ENCODE measurements at regions not wholly inside any gene's neighbourhood (a gene's known extent, or its start where the extent isn't known, plus 50 kb on each side); places are given as distances from the start of the nearest gene placed in this dataset.

DNA sequence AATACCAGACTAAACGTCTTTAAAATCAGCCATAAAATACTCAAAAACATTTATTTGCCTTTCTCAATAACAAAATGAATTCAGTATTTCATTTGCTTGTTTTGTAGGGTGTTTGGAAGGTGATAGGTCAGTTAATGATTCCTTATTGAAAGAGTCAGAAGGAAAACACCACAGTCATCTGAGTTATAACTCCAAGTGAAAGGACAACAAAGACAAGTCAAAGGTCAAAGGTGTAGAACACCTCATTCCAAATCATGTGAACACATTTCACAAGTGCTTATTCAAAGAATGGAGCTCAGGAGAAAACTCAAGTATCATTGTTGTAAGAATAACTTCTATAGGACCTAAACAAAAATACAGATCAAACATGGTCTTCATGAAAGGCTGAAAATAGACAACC is 318.6 kb upstream of the PHF14 start (continued):
- TF ChIP-seq, protein P1, sequence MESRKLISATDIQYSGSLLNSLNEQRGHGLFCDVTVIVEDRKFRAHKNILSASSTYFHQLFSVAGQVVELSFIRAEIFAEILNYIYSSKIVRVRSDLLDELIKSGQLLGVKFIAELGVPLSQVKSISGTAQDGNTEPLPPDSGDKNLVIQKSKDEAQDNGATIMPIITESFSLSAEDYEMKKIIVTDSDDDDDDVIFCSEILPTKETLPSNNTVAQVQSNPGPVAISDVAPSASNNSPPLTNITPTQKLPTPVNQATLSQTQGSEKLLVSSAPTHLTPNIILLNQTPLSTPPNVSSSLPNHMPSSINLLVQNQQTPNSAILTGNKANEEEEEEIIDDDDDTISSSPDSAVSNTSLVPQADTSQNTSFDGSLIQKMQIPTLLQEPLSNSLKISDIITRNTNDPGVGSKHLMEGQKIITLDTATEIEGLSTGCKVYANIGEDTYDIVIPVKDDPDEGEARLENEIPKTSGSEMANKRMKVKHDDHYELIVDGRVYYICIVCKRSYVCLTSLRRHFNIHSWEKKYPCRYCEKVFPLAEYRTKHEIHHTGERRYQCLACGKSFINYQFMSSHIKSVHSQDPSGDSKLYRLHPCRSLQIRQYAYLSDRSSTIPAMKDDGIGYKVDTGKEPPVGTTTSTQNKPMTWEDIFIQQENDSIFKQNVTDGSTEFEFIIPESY (IDR thresholded peaks at IDR 0.05; ENCODE audit: extremely low read depth, insufficient replicate concordance, low read length): no peak
- TF ChIP-seq FOSL1 (IDR thresholded peaks at IDR 0.05; ENCODE audit: low read depth): no peak

GRCh38 chr7:10657201-10657600 is 316.5 kb upstream of the PHF14 start:
- Histone ChIP-seq H3K27me3 (ENCODE audit: insufficient read depth, low read length) (no peaks in the 10 kb centered on the region), H3K36me3 (ENCODE audit: control insufficient read depth in 1 of 2, insufficient read depth in 2 of 2, low read length in 2 of 2) (no peaks in the 10 kb centered on the region), H3K9ac (ENCODE audit: low read length) (no peak overlapping the region), H4K20me1 (ENCODE audit: insufficient read depth) (no peaks in the 10 kb centered on the region), H3K79me2 (ENCODE audit: insufficient read depth, low read length) (no peaks in the 10 kb centered on the region), H3K4me2 (ENCODE audit: low read length) (no peak overlapping the region), H2AFZ (ENCODE audit: low read depth, low read length, poor library complexity, severe bottlenecking) (no peak overlapping the region), H3K4me1 (ENCODE audit: control insufficient read depth in 1 of 2, insufficient read depth in 2 of 2, low read length in 2 of 2) (no peaks in the 10 kb centered on the region), H3K9me3 (ENCODE audit: control insufficient read depth in 1 of 2, insufficient read depth in 1 of 2, low read depth in 1 of 2, low read length in 2 of 2) (no peaks in the 10 kb centered on the region), H3K4me3 (replicated peaks in 1 of 2; ENCODE audit: low read depth in 1 of 2, low read length in 2 of 2) (no peak overlapping the region), H3K9me2 (ENCODE audit: insufficient read depth) (no peaks in the 10 kb centered on the region), H3K27ac (ENCODE audit: low read depth, low read length) (no peak overlapping the region)
- CTCF ChIA-PET: no interaction called here
- TF ChIP-seq ZFX (IDR thresholded peaks at IDR 0.05): no peak
- TF ChIP-seq SIN3A (IDR thresholded peaks at IDR 0.05; ENCODE audit: low read depth): no peak
- TF ChIP-seq MAX (IDR thresholded peaks at IDR 0.05): no peak
- no peak for TF ChIP-seq EZH2phosphoT487 (IDR thresholded peaks at IDR 0.05; ENCODE audit: borderline replicate concordance)
- TF ChIP-seq SRF (IDR thresholded peaks at IDR 0.05; ENCODE audit: low read depth): no peak
- TF ChIP-seq EGR1 (IDR thresholded peaks at IDR 0.05; ENCODE audit: low read depth): no peak
- no peak for TF ChIP-seq EZH2 (IDR thresholded peaks at IDR 0.05)
- TF ChIP-seq TCF7L2 (IDR thresholded peaks at IDR 0.05; ENCODE audit: borderline replicate concordance, extremely low read depth, insufficient read depth, insufficient read length): no peak
- TF ChIP-seq SP1 (IDR thresholded peaks at IDR 0.05; ENCODE audit: low read depth): no peak
- no peak for TF ChIP-seq JUND (IDR thresholded peaks at IDR 0.05)
- TF ChIP-seq CEBPB (IDR thresholded peaks at IDR 0.05; ENCODE audit: low read depth): no peak
- no peak for TF ChIP-seq FOSL1 (IDR thresholded peaks at IDR 0.05; ENCODE audit: low read depth)
- TF ChIP-seq POLR2AphosphoS5 (IDR thresholded peaks at IDR 0.05; ENCODE audit: low read depth, low read length): no peak
- no peak for TF ChIP-seq CBX3 (IDR thresholded peaks at IDR 0.05; ENCODE audit: low read depth)
- no peak for TF ChIP-seq YY1 (IDR thresholded peaks at IDR 0.05; ENCODE audit: extremely low read depth, insufficient replicate concordance, low read depth, low read length)
- no peak for TF ChIP-seq POLR2A (IDR thresholded peaks at IDR 0.05; ENCODE audit: borderline replicate concordance, extremely low read depth, insufficient read depth, insufficient read length)
- TF ChIP-seq, protein P1 (IDR thresholded peaks at IDR 0.05; ENCODE audit: extremely low read depth, insufficient replicate concordance, low read length): no peak
- TF ChIP-seq, protein P2, sequence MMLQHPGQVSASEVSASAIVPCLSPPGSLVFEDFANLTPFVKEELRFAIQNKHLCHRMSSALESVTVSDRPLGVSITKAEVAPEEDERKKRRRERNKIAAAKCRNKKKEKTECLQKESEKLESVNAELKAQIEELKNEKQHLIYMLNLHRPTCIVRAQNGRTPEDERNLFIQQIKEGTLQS (IDR thresholded peaks at IDR 0.05): no peak
- TF ChIP-seq, protein P3, sequence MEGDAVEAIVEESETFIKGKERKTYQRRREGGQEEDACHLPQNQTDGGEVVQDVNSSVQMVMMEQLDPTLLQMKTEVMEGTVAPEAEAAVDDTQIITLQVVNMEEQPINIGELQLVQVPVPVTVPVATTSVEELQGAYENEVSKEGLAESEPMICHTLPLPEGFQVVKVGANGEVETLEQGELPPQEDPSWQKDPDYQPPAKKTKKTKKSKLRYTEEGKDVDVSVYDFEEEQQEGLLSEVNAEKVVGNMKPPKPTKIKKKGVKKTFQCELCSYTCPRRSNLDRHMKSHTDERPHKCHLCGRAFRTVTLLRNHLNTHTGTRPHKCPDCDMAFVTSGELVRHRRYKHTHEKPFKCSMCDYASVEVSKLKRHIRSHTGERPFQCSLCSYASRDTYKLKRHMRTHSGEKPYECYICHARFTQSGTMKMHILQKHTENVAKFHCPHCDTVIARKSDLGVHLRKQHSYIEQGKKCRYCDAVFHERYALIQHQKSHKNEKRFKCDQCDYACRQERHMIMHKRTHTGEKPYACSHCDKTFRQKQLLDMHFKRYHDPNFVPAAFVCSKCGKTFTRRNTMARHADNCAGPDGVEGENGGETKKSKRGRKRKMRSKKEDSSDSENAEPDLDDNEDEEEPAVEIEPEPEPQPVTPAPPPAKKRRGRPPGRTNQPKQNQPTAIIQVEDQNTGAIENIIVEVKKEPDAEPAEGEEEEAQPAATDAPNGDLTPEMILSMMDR (IDR thresholded peaks at IDR 0.05 in 2 of 3, conservative IDR thresholded peaks at IDR 0.05 in 1 of 3; ENCODE audit: borderline replicate concordance in 1 of 3, insufficient read depth in 1 of 3, low read depth in 2 of 3, low read length in 2 of 3): no peak
- BruUV-seq (replicated peaks): no TSS peak
- DNase-seq (ENCODE audit: low read depth, low spot score) (no peak), ATAC-seq (no peak)
- POLR2A ChIA-PET: no interaction called here
- intact Hi-C loops (cut with micrococcal nuclease): no loop called here
- RAD21 ChIA-PET (ENCODE audit: low non-redundant PET in 1 of 2, low total read pairs in 2 of 2, uncharacterized antibody in 2 of 2, unreplicated experiment in 2 of 2): no interaction called here
